Adipocyte (in vitro differentiated cells): ENCODE measurements at regions not wholly inside any gene's neighbourhood (a gene's known extent, or its start where the extent isn't known, plus 50 kb on each side); places are given as distances from the start of the nearest gene placed in this dataset.
A peak's percentile ranks its signal among the peaks of the same experiment; 100 is the strongest.

Source experiments
- DNase-seq: peaks from one replicate; pipeline ENCODE4 v3.0.0-alpha.2; 2015; ENCODE audit warnings: low read depth
- H3K27me3 ChIP-seq: replicated peaks from 2 replicates; pipeline ENCODE4 v1.7.0; 2013; ENCODE audit warnings: mild to moderate bottlenecking, low read length, moderate library complexity; ENCODE audit not compliant: control insufficient read depth, insufficient read depth
- H3K36me3 ChIP-seq: 2 replicates; pipeline ENCODE4 v1.7.0; 2013; ENCODE audit warnings: low read length, mild to moderate bottlenecking, moderate library complexity; ENCODE audit not compliant: control insufficient read depth, insufficient read depth, severe bottlenecking
- H3K4me1 ChIP-seq: 2 replicates; pipeline ENCODE4 v1.7.0; 2013; ENCODE audit warnings: mild to moderate bottlenecking, low read length, moderate library complexity; ENCODE audit not compliant: control insufficient read depth, insufficient read depth
- H3K4me3 ChIP-seq: 2 replicates; pipeline ENCODE4 v1.7.0; 2013; ENCODE audit warnings: mild to moderate bottlenecking, low read length, moderate library complexity
- H3K9ac ChIP-seq: 2 replicates; pipeline ENCODE4 v1.7.0; 2013; ENCODE audit warnings: mild to moderate bottlenecking, low read length, moderate library complexity
- H3K9me3 ChIP-seq: 2 replicates; pipeline ENCODE4 v1.7.0; 2013; ENCODE audit warnings: mild to moderate bottlenecking, low read length, moderate library complexity; ENCODE audit not compliant: control insufficient read depth

GRCh38 chr17:72175787-72176515 lies 55.1 kb downstream of the SOX9 start:
- Histone ChIP-seq H3K4me3 (no peak overlapping the region), H3K36me3 (no peaks in the 10 kb centered on the region), H3K9ac (no peak overlapping the region), H3K4me1 (peaks cover 5% of the 10 kb centered on the region), H3K27me3 (peaks cover 5% of the 10 kb centered on the region), H3K9me3 (no peaks in the 10 kb centered on the region)
- no peak for DNase-seq

- Histone ChIP-seq H3K4me3 (no peak overlapping the region), H3K9ac (no peak overlapping the region), H3K9me3 (no peaks in the 10 kb centered on the region), H3K4me1 (peaks cover 5% of the 10 kb centered on the region), H3K36me3 (no peaks in the 10 kb centered on the region), H3K27me3 (peaks cover 10% of the 10 kb centered on the region)
- DNase-seq: no peak
These were observed 55.7 kb downstream of the SOX9 start for GRCh38 chr17:72176516-72176851.

GRCh38 chr17:72176951-72177660 lies 56.3 kb downstream of the SOX9 start:
- H3K36me3 ChIP-seq: no peaks in the 10 kb centered on the region
- peaks cover 2% of the 10 kb centered on the region for H3K4me1 ChIP-seq
- peaks cover 11% of the 10 kb centered on the region for H3K27me3 ChIP-seq
- no peak overlapping the region for H3K4me3 ChIP-seq
- no peak overlapping the region for H3K9ac ChIP-seq
- H3K9me3 ChIP-seq: no peaks in the 10 kb centered on the region
- DNase-seq: peak; percentile 14

- H3K9me3 ChIP-seq: no peaks in the 10 kb centered on the region
- H3K9ac ChIP-seq: no peak overlapping the region
- H3K4me3 ChIP-seq: no peak overlapping the region
- no peaks in the 10 kb centered on the region for H3K36me3 ChIP-seq
- peaks cover 11% of the 10 kb centered on the region for H3K27me3 ChIP-seq
- no peak for DNase-seq
- H3K4me1 ChIP-seq: no peaks in the 10 kb centered on the region
These were observed 56.9 kb downstream of the SOX9 start for GRCh38 chr17:72177738-72178137.

GRCh38 chr17:72182371-72182873 lies 61.6 kb downstream of the SOX9 start:
- Histone ChIP-seq H3K9me3 (no peaks in the 10 kb centered on the region), H3K36me3 (no peaks in the 10 kb centered on the region), H3K4me3 (no peak overlapping the region), H3K9ac (no peak overlapping the region), H3K4me1 (peaks cover 8% of the 10 kb centered on the region), H3K27me3 (peaks cover 9% of the 10 kb centered on the region)
- no peak for DNase-seq

- H3K4me1 ChIP-seq: peaks cover 8% of the 10 kb centered on the region
- H3K4me3 ChIP-seq: no peak overlapping the region
- peaks cover 9% of the 10 kb centered on the region for H3K27me3 ChIP-seq
- H3K9ac ChIP-seq: no peak overlapping the region
- DNase-seq: no peak
- no peaks in the 10 kb centered on the region for H3K9me3 ChIP-seq
- no peaks in the 10 kb centered on the region for H3K36me3 ChIP-seq
These were observed 62.4 kb downstream of the SOX9 start for GRCh38 chr17:72183194-72183685.

GRCh38 chr17:72184805-72185204 lies 64.0 kb downstream of the SOX9 start:
- peaks cover 8% of the 10 kb centered on the region for H3K4me1 ChIP-seq

GRCh38 chr17:72185564-72185963 lies 64.7 kb downstream of the SOX9 start:
- Histone ChIP-seq H3K36me3 (no peaks in the 10 kb centered on the region), H3K9ac (no peak overlapping the region), H3K4me1 (peaks cover 8% of the 10 kb centered on the region), H3K9me3 (no peaks in the 10 kb centered on the region), H3K27me3 (peaks cover 9% of the 10 kb centered on the region), H3K4me3 (no peak overlapping the region)
- no peak for DNase-seq

More at GRCh38 chr17:72184805-72185204, 64.0 kb downstream of the SOX9 start:
- DNase-seq: no peak
- Histone ChIP-seq H3K4me3 (no peak overlapping the region), H3K9me3 (no peaks in the 10 kb centered on the region), H3K36me3 (no peaks in the 10 kb centered on the region), H3K9ac (no peak overlapping the region), H3K27me3 (peaks cover 9% of the 10 kb centered on the region)

GRCh38 chr17:72187556-72187955 lies 66.7 kb downstream of the SOX9 start:
- no peak for DNase-seq
- H3K27me3 ChIP-seq: peaks cover 3% of the 10 kb centered on the region
- no peak overlapping the region for H3K4me3 ChIP-seq
- no peak overlapping the region for H3K9ac ChIP-seq
- H3K4me1 ChIP-seq: peaks cover 20% of the 10 kb centered on the region
- no peaks in the 10 kb centered on the region for H3K9me3 ChIP-seq
- no peaks in the 10 kb centered on the region for H3K36me3 ChIP-seq

- Histone ChIP-seq H3K9me3 (no peaks in the 10 kb centered on the region), H3K4me3 (no peak overlapping the region), H3K36me3 (no peaks in the 10 kb centered on the region), H3K4me1 (peaks cover 33% of the 10 kb centered on the region), H3K27me3 (peaks cover 3% of the 10 kb centered on the region), H3K9ac (no peak overlapping the region)
- DNase-seq: no peak
These were observed 68.0 kb downstream of the SOX9 start for GRCh38 chr17:72188801-72189200.

- Histone ChIP-seq H3K9me3 (no peaks in the 10 kb centered on the region), H3K4me3 (no peak overlapping the region), H3K36me3 (no peaks in the 10 kb centered on the region), H3K4me1 (peaks cover 32% of the 10 kb centered on the region), H3K9ac (no peak overlapping the region), H3K27me3 (peaks cover 3% of the 10 kb centered on the region)
- DNase-seq: no peak
These were observed 69.2 kb downstream of the SOX9 start for GRCh38 chr17:72189768-72190593.
